ENCODE measurements at regions not wholly inside any gene's neighbourhood (a gene's known extent, or its start where the extent isn't known, plus 50 kb on each side); places are given as distances from the start of the nearest gene placed in this dataset.

GRCh38 chr2:106695919-106696318 lies 190.0 kb downstream of the ST6GAL2 start:
- Mint-ChIP-seq H3K36me3 (ENCODE audit: low read depth) (no peaks in the 10 kb centered on the region), H3K4me1 (ENCODE audit: low read depth) (no peaks in the 10 kb centered on the region), H3K27ac (no peak overlapping the region), H3K27me3 (no peaks in the 10 kb centered on the region), H3K4me3 (no peak overlapping the region), H3K9me3 (no peaks in the 10 kb centered on the region)
- ATAC-seq (no peak), DNase-seq (no peak)
- POLR2A ChIA-PET: no interaction called here
- TF ChIP-seq CTCF (IDR thresholded peaks at IDR 0.05): no peak
- intact Hi-C loops (cut with micrococcal nuclease): no loop called here
- CTCF ChIA-PET: no interaction called here

GRCh38 chr2:106700616-106701015 lies 185.4 kb downstream of the ST6GAL2 start:
- intact Hi-C loops (cut with micrococcal nuclease): no loop called here
- H3K27me3 Mint-ChIP-seq: no peaks in the 10 kb centered on the region
- H3K36me3 Mint-ChIP-seq (ENCODE audit: low read depth): no peaks in the 10 kb centered on the region
- ChIA-PET POLR2A (no interaction called here), CTCF (no interaction called here)
- no peaks in the 10 kb centered on the region for H3K9me3 Mint-ChIP-seq
- DNase-seq: no peak
- no peak overlapping the region for H3K27ac Mint-ChIP-seq
- H3K4me1 Mint-ChIP-seq (ENCODE audit: low read depth): no peaks in the 10 kb centered on the region
- TF ChIP-seq CTCF (IDR thresholded peaks at IDR 0.05): no peak
- no peak overlapping the region for H3K4me3 Mint-ChIP-seq
- ATAC-seq: no peak

- H3K27me3 Mint-ChIP-seq: no peaks in the 10 kb centered on the region
- no peak overlapping the region for H3K27ac Mint-ChIP-seq
- no peaks in the 10 kb centered on the region for H3K4me1 Mint-ChIP-seq (ENCODE audit: low read depth)
- ATAC-seq (no peak), DNase-seq (no peak)
- no peak for TF ChIP-seq CTCF (IDR thresholded peaks at IDR 0.05)
- ChIA-PET POLR2A (no interaction called here), CTCF (no interaction called here)
- H3K9me3 Mint-ChIP-seq: no peaks in the 10 kb centered on the region
- intact Hi-C loops (cut with micrococcal nuclease): no loop called here
- no peaks in the 10 kb centered on the region for H3K36me3 Mint-ChIP-seq (ENCODE audit: low read depth)
- H3K4me3 Mint-ChIP-seq: no peak overlapping the region
These were observed 184.6 kb downstream of the ST6GAL2 start for GRCh38 chr2:106701203-106702022.

- H3K4me3 Mint-ChIP-seq: no peak overlapping the region
- ChIA-PET POLR2A (no interaction called here), CTCF (no interaction called here)
- H3K4me1 Mint-ChIP-seq (ENCODE audit: low read depth): no peaks in the 10 kb centered on the region
- no peaks in the 10 kb centered on the region for H3K9me3 Mint-ChIP-seq
- no peak overlapping the region for H3K27ac Mint-ChIP-seq
- intact Hi-C loops (cut with micrococcal nuclease): no loop called here
- ATAC-seq (no peak), DNase-seq (no peak)
- H3K36me3 Mint-ChIP-seq (ENCODE audit: low read depth): no peaks in the 10 kb centered on the region
- no peaks in the 10 kb centered on the region for H3K27me3 Mint-ChIP-seq
- TF ChIP-seq CTCF (IDR thresholded peaks at IDR 0.05): no peak
These were observed 182.8 kb downstream of the ST6GAL2 start for GRCh38 chr2:106703161-106703560.

GRCh38 chr2:106704798-106705197 lies 181.2 kb downstream of the ST6GAL2 start:
- ChIA-PET POLR2A (no interaction called here), CTCF (no interaction called here)
- no peak for ATAC-seq
- intact Hi-C loops (cut with micrococcal nuclease): no loop called here
- Mint-ChIP-seq H3K27ac (no peak overlapping the region), H3K36me3 (ENCODE audit: low read depth) (no peaks in the 10 kb centered on the region), H3K4me3 (no peak overlapping the region), H3K27me3 (no peaks in the 10 kb centered on the region), H3K9me3 (no peaks in the 10 kb centered on the region), H3K4me1 (ENCODE audit: low read depth) (no peaks in the 10 kb centered on the region)
- no peak for DNase-seq
- TF ChIP-seq CTCF (IDR thresholded peaks at IDR 0.05): no peak
